Erythroblast (primary cell): ENCODE measurements at regions not wholly inside any gene's neighbourhood (a gene's known extent, or its start where the extent isn't known, plus 50 kb on each side); places are given as distances from the start of the nearest gene placed in this dataset.

Source experiments
- GATA1 ChIP-seq: IDR thresholded peaks from 2 replicates; pipeline ENCODE4 v1.6.1; 2011; ENCODE audit warnings: low read depth, mild to moderate bottlenecking, control low read depth, low read length, moderate library complexity
- POLR2A ChIP-seq: IDR thresholded peaks from 2 replicates; pipeline ENCODE4 v1.6.1; 2011; ENCODE audit warnings: mild to moderate bottlenecking, low read length

DNA sequence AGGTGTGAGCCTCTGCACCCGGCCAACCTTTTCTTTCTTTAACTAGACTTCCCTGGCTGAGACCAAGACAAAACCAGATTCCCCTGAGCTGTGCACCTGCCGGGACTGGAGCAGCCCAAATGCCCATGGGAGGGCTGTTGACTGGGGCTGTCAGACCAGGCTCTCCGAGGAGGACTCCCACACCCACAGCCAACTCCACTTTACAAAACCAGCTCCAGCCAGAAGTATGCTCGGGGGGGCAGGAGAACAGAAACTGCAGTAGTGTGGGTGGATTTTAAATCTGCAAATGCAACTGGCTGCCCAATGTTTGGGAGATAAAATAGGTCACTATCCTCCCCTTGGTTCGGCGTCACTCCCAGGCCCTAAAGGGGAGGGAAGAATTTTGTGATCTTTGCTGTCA, 78.5 kb downstream of the VCPKMT start:
- no peak for TF ChIP-seq POLR2A
- TF ChIP-seq GATA1: no peak
